SK-N-MC (cell line): ENCODE measurements at regions not wholly inside any gene's neighbourhood (a gene's known extent, or its start where the extent isn't known, plus 50 kb on each side); places are given as distances from the start of the nearest gene placed in this dataset.

Experiments used
- EZH2 ChIP-seq: fragments of 200-600 bp; sonication (generic); IDR thresholded peaks from one replicate; pipeline ENCODE4 v1.6.1; 2017; ENCODE audit warnings: antibody characterized with exemption
- FOXP2 ChIP-seq: optimal IDR thresholded peaks from 2 replicates; pipeline ENCODE3; 2011; ENCODE audit warnings: mild to moderate bottlenecking, moderate library complexity; ENCODE audit not compliant: insufficient read depth; ENCODE audit errors: extremely low read length, control extremely low read depth
- POLR2AphosphoS5 ChIP-seq: IDR thresholded peaks from 2 replicates; pipeline ENCODE4 v1.6.1; 2012; ENCODE audit warnings: mild to moderate bottlenecking, low read depth, low read length, borderline replicate concordance

DNA sequence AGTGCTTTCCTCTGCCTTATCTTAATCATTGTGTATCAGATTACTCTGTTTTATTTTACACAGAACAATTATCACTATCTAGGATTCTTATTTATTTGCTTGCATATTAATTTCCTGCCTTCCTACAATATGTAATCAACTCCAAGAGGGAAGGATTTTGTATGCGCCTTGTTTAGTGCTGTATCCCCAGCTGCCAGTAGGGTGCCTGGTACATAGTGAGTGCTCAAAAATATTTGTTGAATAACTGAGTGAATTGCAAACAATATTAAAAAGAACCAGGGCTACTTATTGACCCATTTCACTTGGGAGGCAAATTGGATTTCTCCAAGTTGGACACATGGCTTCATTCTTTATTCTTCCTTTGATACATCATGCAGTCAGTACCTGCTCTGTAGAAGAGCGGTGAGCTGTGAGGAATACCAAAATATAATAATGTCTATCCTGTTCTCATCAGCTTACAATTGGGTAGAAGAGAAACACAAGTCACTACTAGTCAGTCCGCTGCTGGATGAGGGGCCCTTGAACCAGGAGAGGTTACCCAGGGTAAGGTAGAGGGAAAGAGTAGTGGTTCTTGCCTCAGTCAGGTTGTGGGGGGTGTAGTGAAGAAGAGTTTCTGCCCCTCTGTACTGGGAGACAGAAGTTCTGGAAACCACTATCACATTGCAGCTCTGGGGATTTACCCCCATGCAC, 233.9 kb upstream of the ZBTB20 start:
- TF ChIP-seq EZH2 (no peak), POLR2AphosphoS5 (no peak), FOXP2 (no peak)
